ENCODE measurements at regions not wholly inside any gene's neighbourhood (a gene's known extent, or its start where the extent isn't known, plus 50 kb on each side); places are given as distances from the start of the nearest gene placed in this dataset.

- no peaks in the 10 kb centered on the region for H3K4me1 ChIP-seq (ENCODE audit: insufficient read depth, low read length)
- H2BK5ac ChIP-seq (ENCODE audit: insufficient read length, low read length), result no peak overlapping the region
- H2BK15ac ChIP-seq (ENCODE audit: low read depth, low read length), result no peak overlapping the region
- H3K23me2 ChIP-seq (ENCODE audit: insufficient read length, low read depth, low read length, poor library complexity, severe bottlenecking), result no peaks in the 10 kb centered on the region
- Mint-ChIP-seq H3K27ac (no peak overlapping the region), H3K27me3 (ENCODE audit: low read depth) (no peaks in the 10 kb centered on the region), H3K4me3 (no peak overlapping the region), H3K36me3 (ENCODE audit: insufficient read depth in 1 of 3, low read depth in 3 of 3) (peaks cover 0 to 3% (median 2%) of the 10 kb centered on the region in 3 experiments; a peak in 3 of 7 replicates), H3K9me3 (peaks cover 2 to 5% of the 10 kb centered on the region in 2 experiments; a peak in 2 of 5 replicates), H3K4me1 (peaks cover 0 to 2% of the 10 kb centered on the region in 2 experiments; a peak in 1 of 4 replicates)
- no peaks in the 10 kb centered on the region for H3K79me2 ChIP-seq (ENCODE audit: insufficient read depth, low read length)
- no peak overlapping the region for H3K14ac ChIP-seq (ENCODE audit: insufficient read depth, low read length)
- no peak overlapping the region for H3T11ph ChIP-seq (ENCODE audit: low read length)
- H3K27ac ChIP-seq (ENCODE audit: insufficient read length, low read depth, low read length), result no peak overlapping the region
- H3K9ac ChIP-seq (ENCODE audit: extremely low read depth, insufficient read length, low read length), result no peak overlapping the region
- no peak overlapping the region for H3K23ac ChIP-seq (ENCODE audit: insufficient read length, low read depth, low read length)
- no peak for DNase-seq
- H4K8ac ChIP-seq (replicated peaks; ENCODE audit: insufficient read length, low read depth, low read length), result no peak overlapping the region
- no peak overlapping the region for H2BK12ac ChIP-seq (ENCODE audit: insufficient read length, low read depth, low read length)
- H4K91ac ChIP-seq (ENCODE audit: insufficient read length, low read depth, low read length), result no peak overlapping the region
- no peak overlapping the region for H2BK120ac ChIP-seq (ENCODE audit: low read depth, low read length, poor library complexity, severe bottlenecking)
- no peaks in the 10 kb centered on the region for H3K27me3 ChIP-seq (ENCODE audit: insufficient read depth, low read length)
- H4K5ac ChIP-seq (ENCODE audit: insufficient read length, low read depth, low read length), result no peak overlapping the region
- H4K20me1 ChIP-seq (ENCODE audit: control insufficient read depth, insufficient read depth, insufficient read length), result no peaks in the 10 kb centered on the region
- no peaks in the 10 kb centered on the region for H3K9me3 ChIP-seq (ENCODE audit: control insufficient read depth, low read depth, low read length)
- no peak overlapping the region for H3K4ac ChIP-seq (ENCODE audit: low read depth, low read length)
- no peak overlapping the region for H2AK5ac ChIP-seq (ENCODE audit: insufficient read length, low read length)
- no peak overlapping the region for H3K18ac ChIP-seq (ENCODE audit: insufficient read length, low read depth, low read length)
- H2BK20ac ChIP-seq (ENCODE audit: low read depth, low read length, poor library complexity, severe bottlenecking), result no peak overlapping the region
- no peaks in the 10 kb centered on the region for H3K79me1 ChIP-seq (ENCODE audit: insufficient read depth, low read depth, low read length, poor library complexity, severe bottlenecking)
- H3K4me2 ChIP-seq (ENCODE audit: insufficient read depth, insufficient read length, low read length), result no peak overlapping the region
- no peak overlapping the region for H3K56ac ChIP-seq (ENCODE audit: insufficient read length, low read depth, low read length)
- TF ChIP-seq CTCF (conservative IDR thresholded peaks at IDR 0.05), result no peak
- no peak overlapping the region for H2AFZ ChIP-seq (ENCODE audit: low read length)
Measured at GRCh38 chr6:24006254-24006653, 119.8 kb upstream of the NRSN1 start.
